ENCODE measurements at regions not wholly inside any gene's neighbourhood (a gene's known extent, or its start where the extent isn't known, plus 50 kb on each side); places are given as distances from the start of the nearest gene placed in this dataset.

DNA sequence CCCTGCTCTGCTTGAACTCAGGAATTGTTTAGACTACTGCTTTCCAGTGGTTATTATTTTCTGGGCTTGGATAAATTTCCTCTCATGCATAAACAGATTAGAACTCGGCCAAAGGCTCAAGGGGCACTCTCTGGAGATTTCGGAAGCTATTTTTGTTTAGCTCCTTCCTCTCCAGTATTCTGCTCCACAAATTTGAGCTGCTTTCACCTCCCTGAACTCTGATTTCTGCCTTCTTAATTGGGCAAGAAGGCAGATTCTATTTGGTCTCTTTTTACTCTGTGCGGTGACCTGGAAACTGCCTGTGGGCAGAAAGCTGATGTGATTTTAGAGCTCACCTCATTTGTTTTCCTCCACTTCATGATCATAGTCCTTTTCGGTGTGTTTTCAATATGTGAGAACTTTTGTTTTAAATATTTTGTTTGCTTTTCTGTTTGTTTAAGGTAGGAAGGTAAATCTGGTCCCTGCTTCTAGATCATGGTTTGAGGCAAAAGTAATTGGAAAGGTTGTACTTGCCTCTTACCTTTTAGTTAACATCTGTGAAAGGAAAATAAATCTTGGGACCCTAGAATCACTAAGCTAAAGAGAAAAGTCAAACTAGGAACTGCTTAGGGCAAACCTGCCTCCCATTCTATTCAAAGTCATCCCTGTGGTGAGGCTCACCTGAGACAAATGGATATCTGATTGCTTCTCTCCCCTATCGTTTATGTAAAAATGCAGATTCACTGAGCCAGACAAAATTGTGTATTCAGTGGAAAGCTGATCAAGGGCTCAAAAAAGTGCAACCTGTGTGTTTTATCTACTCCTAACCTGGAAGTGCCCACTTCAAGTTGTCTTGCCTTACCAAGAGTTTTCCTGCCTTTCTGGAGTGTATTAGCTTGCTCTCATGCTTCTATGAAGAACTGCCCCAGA, 714.7 kb upstream of the PCDH20 start:
- TF ChIP-seq, protein P1, sequence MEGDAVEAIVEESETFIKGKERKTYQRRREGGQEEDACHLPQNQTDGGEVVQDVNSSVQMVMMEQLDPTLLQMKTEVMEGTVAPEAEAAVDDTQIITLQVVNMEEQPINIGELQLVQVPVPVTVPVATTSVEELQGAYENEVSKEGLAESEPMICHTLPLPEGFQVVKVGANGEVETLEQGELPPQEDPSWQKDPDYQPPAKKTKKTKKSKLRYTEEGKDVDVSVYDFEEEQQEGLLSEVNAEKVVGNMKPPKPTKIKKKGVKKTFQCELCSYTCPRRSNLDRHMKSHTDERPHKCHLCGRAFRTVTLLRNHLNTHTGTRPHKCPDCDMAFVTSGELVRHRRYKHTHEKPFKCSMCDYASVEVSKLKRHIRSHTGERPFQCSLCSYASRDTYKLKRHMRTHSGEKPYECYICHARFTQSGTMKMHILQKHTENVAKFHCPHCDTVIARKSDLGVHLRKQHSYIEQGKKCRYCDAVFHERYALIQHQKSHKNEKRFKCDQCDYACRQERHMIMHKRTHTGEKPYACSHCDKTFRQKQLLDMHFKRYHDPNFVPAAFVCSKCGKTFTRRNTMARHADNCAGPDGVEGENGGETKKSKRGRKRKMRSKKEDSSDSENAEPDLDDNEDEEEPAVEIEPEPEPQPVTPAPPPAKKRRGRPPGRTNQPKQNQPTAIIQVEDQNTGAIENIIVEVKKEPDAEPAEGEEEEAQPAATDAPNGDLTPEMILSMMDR (IDR thresholded peaks at IDR 0.05) = no peak
- TF ChIP-seq ZFX (IDR thresholded peaks at IDR 0.05; ENCODE audit: borderline replicate concordance) = no peak

Data from 22Rv1 (cell line).